IMR-90 (cell line): ENCODE measurements at regions not wholly inside any gene's neighbourhood (a gene's known extent, or its start where the extent isn't known, plus 50 kb on each side); places are given as distances from the start of the nearest gene placed in this dataset.

ENCODE experiments used
- ATAC-seq: fragments of 200-7000 bp; cut with Tn5 transposase; 2 replicates; pipeline ENCODE4 v1.9.1; 2020; ENCODE audit warnings: low read depth, mild to moderate bottlenecking, moderate library complexity
- BruUV-seq: library from RNA; stranded (reverse); fragments of 400-500 nt; replicated peaks from 2 replicates; lab custom pipeline; 2021; lab: Mats Ljungman, UMichigan
- CTCF ChIA-PET: fragments of 300-600 bp; formaldehyde crosslinking; extraction: SDS; loops from one replicate; lab custom pipeline; 2021; ENCODE audit warnings: antibody characterized with exemption; lab: Yijun Ruan, JAX
- POLR2A ChIA-PET: fragments of 300-600 bp; sonication (Branson Sonifier 250); formaldehyde crosslinking; loops from one replicate; lab custom pipeline; 2022; ENCODE audit warnings: antibody characterized with exemption; ENCODE audit not compliant: unreplicated experiment; lab: Charles Lee
- DNase-seq: peaks from one replicate; pipeline ENCODE4 v3.0.0; 2013
- H2AFZ ChIP-seq: replicated peaks from 2 replicates; pipeline ENCODE3; 2013; ENCODE audit warnings: low read length, mild to moderate bottlenecking; ENCODE audit not compliant: poor library complexity
- H2AK5ac ChIP-seq: 2 replicates; pipeline ENCODE4 v1.6.1; 2013; ENCODE audit warnings: low read depth, low read length, inconsistent platforms
- H2AK9ac ChIP-seq: replicated peaks from 2 replicates; pipeline ENCODE3; 2013; ENCODE audit warnings: mild to moderate bottlenecking, low read depth, low read length, moderate library complexity; ENCODE audit not compliant: poor library complexity
- H2BK120ac ChIP-seq: 2 replicates; pipeline ENCODE4 v1.6.1; 2013; ENCODE audit warnings: low read depth, low read length, inconsistent platforms
- H2BK15ac ChIP-seq: 3 replicates; pipeline ENCODE4 v1.6.1; 2013; ENCODE audit warnings: low read depth, low read length, inconsistent platforms
- H2BK20ac ChIP-seq: 2 replicates; pipeline ENCODE4 v1.6.1; 2013; ENCODE audit warnings: low read depth, mild to moderate bottlenecking, inconsistent platforms, low read length, moderate library complexity
- H2BK5ac ChIP-seq: 2 replicates; pipeline ENCODE4 v1.6.1; 2013; ENCODE audit warnings: mild to moderate bottlenecking, low read depth, low read length, inconsistent platforms; ENCODE audit not compliant: poor library complexity, severe bottlenecking
- H3K14ac ChIP-seq: replicated peaks from 2 replicates; pipeline ENCODE4 v1.6.1; 2013; ENCODE audit warnings: low read depth, low read length, inconsistent platforms
- H3K18ac ChIP-seq: 2 replicates; pipeline ENCODE4 v1.6.1; 2013; ENCODE audit warnings: low read depth, low read length, control low read depth
- H3K23ac ChIP-seq: 2 replicates; pipeline ENCODE4 v1.6.1; 2013; ENCODE audit warnings: low read depth, low read length, inconsistent platforms
- H3K27ac ChIP-seq: 2 replicates; pipeline ENCODE4 v1.5.1; 2013; ENCODE audit warnings: mild to moderate bottlenecking, control low read depth, low read length; ENCODE audit not compliant: insufficient read depth
- H3K27me3 ChIP-seq: 2 replicates; pipeline ENCODE4 v1.6.1; 2013; ENCODE audit warnings: low read length; ENCODE audit not compliant: control insufficient read depth, insufficient read depth
- H3K36me3 ChIP-seq: 2 replicates; pipeline ENCODE4 v1.6.1; 2013; ENCODE audit warnings: low read length, mixed read lengths; ENCODE audit not compliant: control insufficient read depth, insufficient read depth
- H3K4ac ChIP-seq: 2 replicates; pipeline ENCODE4 v1.6.1; 2013; ENCODE audit warnings: low read depth, low read length, inconsistent platforms
- H3K4me1 ChIP-seq: 2 replicates; pipeline ENCODE4 v1.6.1; 2013; ENCODE audit warnings: low read length, mixed read lengths; ENCODE audit not compliant: control insufficient read depth, insufficient read depth
- H3K4me2 ChIP-seq: 2 replicates; pipeline ENCODE4 v1.6.1; 2013; ENCODE audit warnings: low read depth, mild to moderate bottlenecking, control low read depth, low read length, moderate library complexity
- H3K4me3 ChIP-seq: 2 replicates; pipeline ENCODE4 v1.5.1; 2013; ENCODE audit warnings: low read depth, mild to moderate bottlenecking, control low read depth, low read length, moderate library complexity; ENCODE audit not compliant: insufficient read depth
- H3K56ac ChIP-seq: 2 replicates; pipeline ENCODE4 v1.6.1; 2013; ENCODE audit warnings: low read length, inconsistent platforms; ENCODE audit not compliant: insufficient read depth; ENCODE audit errors: extremely low read depth
- H3K79me1 ChIP-seq, 2 experiments: 2 replicates each; pipeline ENCODE4 v1.6.1; 2013; ENCODE audit warnings: low read length in 2 of 2, inconsistent platforms in 1 of 2, low read depth in 1 of 2
- H3K9ac ChIP-seq: 2 replicates; pipeline ENCODE4 v1.6.1; 2013; ENCODE audit warnings: low read depth, low read length, control low read depth
- H3K9me1 ChIP-seq: 2 replicates; pipeline ENCODE4 v1.6.1; 2013; ENCODE audit warnings: low read length, inconsistent platforms; ENCODE audit not compliant: insufficient read depth
- H3K9me3 ChIP-seq: 2 replicates; pipeline ENCODE4 v1.6.1; 2013; ENCODE audit warnings: low read length; ENCODE audit not compliant: control insufficient read depth, insufficient read depth
- H4K20me1 ChIP-seq: 2 replicates; pipeline ENCODE4 v1.6.1; 2013; ENCODE audit warnings: low read length, inconsistent platforms; ENCODE audit not compliant: insufficient read depth
- H4K5ac ChIP-seq: 2 replicates; pipeline ENCODE4 v1.6.1; 2013; ENCODE audit warnings: mild to moderate bottlenecking, low read depth, low read length, control low read depth
- H4K8ac ChIP-seq, 2 experiments: 2 replicates each; pipeline ENCODE4 v1.6.1; 2013; ENCODE audit warnings: low read depth in 2 of 2, low read length in 2 of 2, control low read depth in 1 of 2, inconsistent platforms in 1 of 2
- H4K91ac ChIP-seq: 2 replicates; pipeline ENCODE4 v1.6.1; 2013; ENCODE audit warnings: low read depth, low read length, inconsistent platforms; ENCODE audit not compliant: insufficient read depth
- FOS ChIP-seq: fragments of 150-350 bp; IDR thresholded peaks from 2 replicates; pipeline ENCODE4 v1.6.1; 2016; ENCODE audit warnings: low read depth, low read length
- RFX5 ChIP-seq: IDR thresholded peaks from 2 replicates; pipeline ENCODE4 v1.8.0; 2012; ENCODE audit warnings: low read depth, mild to moderate bottlenecking, low read length, moderate library complexity
- WGBS, 2 experiments: methylation state at CpG; one replicate each; pipeline versions ENCODE4 v1.1.5 to v1.1.7; 2013; ENCODE audit warnings: missing lambda C conversion rate in 2 of 2; ENCODE audit not compliant: insufficient read length in 1 of 2; ENCODE audit errors: extremely low coverage in 2 of 2; 5-methylcytosine and 5-hydroxymethylcytosine counted together
- dilution Hi-C: fragments of 300-500 bp; cut with HindIII; formaldehyde crosslinking; loops from one replicate; pipeline ENCODE4 v1.14.3; 2018; ENCODE audit warnings: low sequenced_read_pairs; ENCODE audit not compliant: unreplicated experiment
- in situ Hi-C: fragments of 300-500 bp; cut with MboI; formaldehyde crosslinking; loops from 3 replicates; pipeline ENCODE4 v1.14.3; 2019; ENCODE audit warnings: low sequenced_read_pairs, inconsistent platforms, mixed read lengths
- intact Hi-C: fragments of 100-400 bp; cut with micrococcal nuclease; formaldehyde crosslinking; loops from 2 replicates; pipeline ENCODE4 v1.10.0; 2022

- dilution Hi-C loops, result no loop called here
- Histone ChIP-seq H3K36me3 (no peaks in the 10 kb centered on the region), H3K79me1 (no peaks in the 10 kb centered on the region), H3K4me3 (no peak overlapping the region), H2BK120ac (no peak overlapping the region), H3K14ac (no peak overlapping the region), H3K27ac (no peak overlapping the region), H3K9ac (no peak overlapping the region), H2AK9ac (no peak overlapping the region), H2BK15ac (no peak overlapping the region), H3K9me1 (no peaks in the 10 kb centered on the region), H4K91ac (no peak overlapping the region), H2BK5ac (no peak overlapping the region), H3K18ac (no peak overlapping the region), H2AFZ (no peak overlapping the region), H3K23ac (no peak overlapping the region), H4K5ac (no peak overlapping the region), H4K20me1 (no peaks in the 10 kb centered on the region), H3K56ac (no peak overlapping the region), H3K27me3 (peaks cover 11% of the 10 kb centered on the region), H3K4ac (no peak overlapping the region), H2BK20ac (no peak overlapping the region), H2AK5ac (no peak overlapping the region; the same call in 1 of the 2 replicates), H4K8ac (no peak overlapping the region), H3K9me3 (peaks cover 13% of the 10 kb centered on the region), H3K4me1 (no peaks in the 10 kb centered on the region), H3K4me2 (no peak overlapping the region)
- in situ Hi-C loops, result no loop called here
- intact Hi-C loops, result no loop called here
- ATAC-seq, result no peak
- POLR2A ChIA-PET, result no interaction called here
- no TSS peak for BruUV-seq
- 79% methylated on average over 8 of the region's 10 CpGs; no CpG with 5 or more reads in 1 of the 2 experiments for WGBS, 2 experiments
- no peak for DNase-seq
- CTCF ChIA-PET, result no interaction called here
- TF ChIP-seq RFX5, result no peak
- no peak for TF ChIP-seq FOS
Measured at GRCh38 chr16:86877108-86877507, 298.8 kb downstream of the FOXL1 start.
